ENCODE measurements at regions not wholly inside any gene's neighbourhood (a gene's known extent, or its start where the extent isn't known, plus 50 kb on each side); places are given as distances from the start of the nearest gene placed in this dataset.

DNA sequence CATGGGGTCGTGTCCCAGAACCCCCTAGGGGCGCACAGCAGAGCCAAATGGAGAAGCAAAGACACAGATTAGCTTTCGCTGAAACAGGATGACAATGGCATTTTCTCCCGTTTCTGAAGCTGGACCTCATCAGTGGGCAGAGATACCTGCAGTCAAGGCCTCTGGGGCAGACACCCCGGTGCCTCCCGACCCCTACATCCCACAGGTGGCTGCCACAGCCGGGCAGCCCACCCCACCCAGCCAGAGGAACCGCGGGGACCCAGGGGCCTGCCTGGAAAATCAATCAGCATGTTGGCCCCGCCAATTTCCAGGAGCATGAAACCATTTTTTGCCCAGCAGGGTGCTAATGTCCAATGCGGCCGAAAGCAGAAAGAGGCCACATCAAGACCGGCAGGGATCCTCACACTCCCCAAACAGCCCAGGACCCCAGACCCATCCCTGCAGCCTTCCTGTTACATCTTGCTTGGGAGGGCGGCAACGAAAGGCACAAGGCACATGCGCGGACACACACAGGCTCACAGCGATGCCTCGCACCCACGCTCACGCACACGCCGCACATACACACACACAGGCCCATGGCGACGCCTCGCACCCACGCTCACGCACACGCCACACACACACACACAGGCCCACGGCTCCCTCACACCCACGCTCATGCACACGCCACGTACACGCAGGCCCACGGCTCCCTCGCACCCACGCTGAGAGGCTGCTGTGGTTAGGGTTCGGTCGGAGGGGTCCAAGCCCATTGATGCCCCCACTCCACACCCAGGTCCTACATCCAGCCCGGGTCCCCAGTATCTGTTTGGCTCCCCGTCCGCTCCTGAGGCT lies 130.6 kb upstream of the NKX1-1 start:
- Histone ChIP-seq H3K79me2 (ENCODE audit: insufficient read depth, low read length) (no peaks in the 10 kb centered on the region), H3K27ac (ENCODE audit: low read depth, low read length) (no peak overlapping the region), H4K20me1 (ENCODE audit: low read depth, low read length) (no peaks in the 10 kb centered on the region), H3K9me3 (ENCODE audit: insufficient read depth, low read length) (no peaks in the 10 kb centered on the region), H3K9ac (ENCODE audit: low read length) (no peak overlapping the region), H3K36me3 (ENCODE audit: low read length) (no peaks in the 10 kb centered on the region), H3F3A (ENCODE audit: insufficient read depth) (no peaks in the 10 kb centered on the region), H3K9me2 (replicated peaks; ENCODE audit: insufficient read depth, low read length) (no peaks in the 10 kb centered on the region), H2AFZ (ENCODE audit: low read depth, low read length, severe bottlenecking) (no peak overlapping the region), H3K27me3 (ENCODE audit: low read length) (no peaks in the 10 kb centered on the region), H3K4me3 (ENCODE audit: insufficient read depth, low read length, poor library complexity, severe bottlenecking) (no peak overlapping the region), H3K4me2 (ENCODE audit: low read depth, low read length, poor library complexity, severe bottlenecking) (no peak overlapping the region)
- no peak for TF ChIP-seq EZH2phosphoT487 (conservative IDR thresholded peaks at IDR 0.05; ENCODE audit: low read length)
- TF ChIP-seq, protein P1, sequence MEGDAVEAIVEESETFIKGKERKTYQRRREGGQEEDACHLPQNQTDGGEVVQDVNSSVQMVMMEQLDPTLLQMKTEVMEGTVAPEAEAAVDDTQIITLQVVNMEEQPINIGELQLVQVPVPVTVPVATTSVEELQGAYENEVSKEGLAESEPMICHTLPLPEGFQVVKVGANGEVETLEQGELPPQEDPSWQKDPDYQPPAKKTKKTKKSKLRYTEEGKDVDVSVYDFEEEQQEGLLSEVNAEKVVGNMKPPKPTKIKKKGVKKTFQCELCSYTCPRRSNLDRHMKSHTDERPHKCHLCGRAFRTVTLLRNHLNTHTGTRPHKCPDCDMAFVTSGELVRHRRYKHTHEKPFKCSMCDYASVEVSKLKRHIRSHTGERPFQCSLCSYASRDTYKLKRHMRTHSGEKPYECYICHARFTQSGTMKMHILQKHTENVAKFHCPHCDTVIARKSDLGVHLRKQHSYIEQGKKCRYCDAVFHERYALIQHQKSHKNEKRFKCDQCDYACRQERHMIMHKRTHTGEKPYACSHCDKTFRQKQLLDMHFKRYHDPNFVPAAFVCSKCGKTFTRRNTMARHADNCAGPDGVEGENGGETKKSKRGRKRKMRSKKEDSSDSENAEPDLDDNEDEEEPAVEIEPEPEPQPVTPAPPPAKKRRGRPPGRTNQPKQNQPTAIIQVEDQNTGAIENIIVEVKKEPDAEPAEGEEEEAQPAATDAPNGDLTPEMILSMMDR (IDR thresholded peaks at IDR 0.05; ENCODE audit: insufficient read depth, low read length, poor library complexity, severe bottlenecking) = no peak

DNA sequence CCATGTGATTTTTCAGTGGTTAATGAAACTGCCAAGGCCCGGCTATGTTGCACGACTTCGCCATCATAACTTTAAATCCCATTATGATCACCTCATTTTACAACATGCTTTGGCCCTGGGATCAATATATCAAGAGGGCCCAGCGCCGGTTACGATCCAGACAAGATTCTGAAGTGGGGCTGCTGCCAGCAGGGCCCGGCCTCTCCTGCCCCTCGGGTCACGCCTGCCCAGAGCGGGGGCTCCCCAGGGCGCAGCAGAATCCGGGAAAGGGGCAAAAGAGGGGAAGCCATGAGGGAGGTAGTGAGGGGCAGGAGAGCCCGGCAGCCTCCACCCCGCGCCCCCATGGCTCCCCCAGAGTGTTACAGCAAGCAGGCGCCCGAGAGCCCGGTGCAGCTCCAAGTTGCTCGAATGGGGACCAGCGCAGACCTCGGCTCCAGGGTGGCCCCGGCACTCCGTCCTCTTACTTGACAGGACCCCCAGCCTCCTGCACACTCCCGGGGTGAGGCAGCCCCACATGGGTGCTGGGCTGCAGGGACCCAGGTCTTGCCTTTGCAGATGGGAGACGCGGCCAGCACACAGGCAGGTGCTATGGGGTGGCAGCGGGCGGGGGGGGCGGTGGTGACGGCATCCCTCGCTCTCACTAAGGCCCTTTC lies 129.8 kb upstream of the NKX1-1 start:
- no peak overlapping the region for H3K27ac ChIP-seq (ENCODE audit: low read depth, low read length)
- H3K79me2 ChIP-seq (ENCODE audit: insufficient read depth, low read length) = no peaks in the 10 kb centered on the region
- H3K9me2 ChIP-seq (replicated peaks; ENCODE audit: insufficient read depth, low read length) = no peaks in the 10 kb centered on the region
- no peak for TF ChIP-seq EZH2phosphoT487 (conservative IDR thresholded peaks at IDR 0.05; ENCODE audit: low read length)
- TF ChIP-seq, protein P1 (IDR thresholded peaks at IDR 0.05; ENCODE audit: insufficient read depth, low read length, poor library complexity, severe bottlenecking) = no peak
- H4K20me1 ChIP-seq (ENCODE audit: low read depth, low read length) = no peaks in the 10 kb centered on the region
- H3K27me3 ChIP-seq (ENCODE audit: low read length) = no peaks in the 10 kb centered on the region
- no peak overlapping the region for H3K4me2 ChIP-seq (ENCODE audit: low read depth, low read length, poor library complexity, severe bottlenecking)
- H2AFZ ChIP-seq (ENCODE audit: low read depth, low read length, severe bottlenecking) = no peak overlapping the region
- no peak overlapping the region for H3K4me3 ChIP-seq (ENCODE audit: insufficient read depth, low read length, poor library complexity, severe bottlenecking)
- H3F3A ChIP-seq (ENCODE audit: insufficient read depth) = no peaks in the 10 kb centered on the region
- H3K36me3 ChIP-seq (ENCODE audit: low read length) = no peaks in the 10 kb centered on the region
- H3K9ac ChIP-seq (ENCODE audit: low read length) = no peak overlapping the region
- H3K9me3 ChIP-seq (ENCODE audit: insufficient read depth, low read length) = no peaks in the 10 kb centered on the region

DNA sequence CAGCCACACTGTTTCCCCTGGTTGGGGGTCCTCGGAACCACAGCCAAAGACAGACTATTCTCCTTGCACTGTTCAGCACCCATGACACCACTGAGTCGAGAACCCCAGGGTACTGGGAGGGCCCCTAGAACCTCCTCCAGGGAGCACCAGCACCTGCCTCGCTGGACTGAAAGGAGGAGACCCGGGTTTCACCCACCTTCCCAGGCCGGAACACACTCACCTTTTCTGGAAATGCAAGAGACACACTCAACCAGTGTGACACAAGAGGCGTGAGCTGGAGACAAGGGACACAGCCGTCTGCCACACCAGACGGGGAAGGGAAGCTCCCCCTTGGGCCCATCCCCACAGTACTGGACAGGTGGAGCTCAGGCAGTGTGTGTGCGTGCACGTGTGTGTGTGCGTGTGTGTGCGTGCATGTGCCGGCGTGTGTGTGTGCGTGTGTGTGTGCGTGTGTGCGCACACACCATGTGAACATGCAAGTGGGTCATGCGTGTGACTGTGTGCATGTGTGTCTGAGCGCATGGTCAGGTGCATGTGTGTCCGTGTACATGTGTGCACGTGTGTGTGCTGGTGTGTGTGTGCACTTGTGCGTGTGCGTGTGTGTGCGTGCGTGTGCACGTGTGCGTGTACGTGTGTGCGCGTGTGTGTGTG lies 128.8 kb upstream of the NKX1-1 start:
- Histone ChIP-seq H3K4me3 (ENCODE audit: insufficient read depth, low read length, poor library complexity, severe bottlenecking) (no peak overlapping the region), H3K36me3 (ENCODE audit: low read length) (no peaks in the 10 kb centered on the region), H3K9ac (ENCODE audit: low read length) (no peak overlapping the region), H3K9me2 (replicated peaks; ENCODE audit: insufficient read depth, low read length) (no peaks in the 10 kb centered on the region), H3K9me3 (ENCODE audit: insufficient read depth, low read length) (no peaks in the 10 kb centered on the region), H3K4me2 (ENCODE audit: low read depth, low read length, poor library complexity, severe bottlenecking) (no peak overlapping the region), H3K27ac (ENCODE audit: low read depth, low read length) (no peak overlapping the region), H3K79me2 (ENCODE audit: insufficient read depth, low read length) (no peaks in the 10 kb centered on the region), H4K20me1 (ENCODE audit: low read depth, low read length) (no peaks in the 10 kb centered on the region), H3K27me3 (ENCODE audit: low read length) (no peaks in the 10 kb centered on the region), H2AFZ (ENCODE audit: low read depth, low read length, severe bottlenecking) (no peak overlapping the region), H3F3A (ENCODE audit: insufficient read depth) (no peaks in the 10 kb centered on the region)
- TF ChIP-seq, protein P1 (IDR thresholded peaks at IDR 0.05; ENCODE audit: insufficient read depth, low read length, poor library complexity, severe bottlenecking) = no peak
- no peak for TF ChIP-seq EZH2phosphoT487 (conservative IDR thresholded peaks at IDR 0.05; ENCODE audit: low read length)
